NCI-H2029 (cell line): ENCODE measurements at regions not wholly inside any gene's neighbourhood (a gene's known extent, or its start where the extent isn't known, plus 50 kb on each side); places are given as distances from the start of the nearest gene placed in this dataset.
A peak's percentile ranks its signal among the peaks of the same experiment; 100 is the strongest.

Experiments used
- DNase-seq: peaks from one replicate; lab custom pipeline; 2025; lab: John Stamatoyannopoulos, UW

DNA sequence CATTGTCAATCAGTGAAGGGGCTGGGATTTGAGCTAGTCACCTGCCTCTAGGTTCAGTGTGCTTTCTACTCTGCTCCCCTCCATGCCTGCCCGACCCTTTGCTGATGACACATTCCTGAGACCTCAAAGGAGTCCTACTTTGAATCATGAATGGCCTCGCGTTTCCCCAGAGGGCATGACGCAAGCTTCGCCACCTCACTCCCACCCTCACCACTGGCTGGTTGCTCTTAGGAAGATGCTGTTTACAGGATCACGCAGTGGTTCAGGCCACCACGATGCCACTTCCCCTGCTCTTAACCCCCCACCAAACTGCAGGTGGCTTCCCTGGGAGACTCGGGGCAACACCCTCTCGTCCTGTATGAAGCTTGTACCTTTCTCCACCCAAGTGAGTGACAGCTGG, 62.9 kb upstream of the B3GAT1 start:
- DNase-seq, result no peak

DNA sequence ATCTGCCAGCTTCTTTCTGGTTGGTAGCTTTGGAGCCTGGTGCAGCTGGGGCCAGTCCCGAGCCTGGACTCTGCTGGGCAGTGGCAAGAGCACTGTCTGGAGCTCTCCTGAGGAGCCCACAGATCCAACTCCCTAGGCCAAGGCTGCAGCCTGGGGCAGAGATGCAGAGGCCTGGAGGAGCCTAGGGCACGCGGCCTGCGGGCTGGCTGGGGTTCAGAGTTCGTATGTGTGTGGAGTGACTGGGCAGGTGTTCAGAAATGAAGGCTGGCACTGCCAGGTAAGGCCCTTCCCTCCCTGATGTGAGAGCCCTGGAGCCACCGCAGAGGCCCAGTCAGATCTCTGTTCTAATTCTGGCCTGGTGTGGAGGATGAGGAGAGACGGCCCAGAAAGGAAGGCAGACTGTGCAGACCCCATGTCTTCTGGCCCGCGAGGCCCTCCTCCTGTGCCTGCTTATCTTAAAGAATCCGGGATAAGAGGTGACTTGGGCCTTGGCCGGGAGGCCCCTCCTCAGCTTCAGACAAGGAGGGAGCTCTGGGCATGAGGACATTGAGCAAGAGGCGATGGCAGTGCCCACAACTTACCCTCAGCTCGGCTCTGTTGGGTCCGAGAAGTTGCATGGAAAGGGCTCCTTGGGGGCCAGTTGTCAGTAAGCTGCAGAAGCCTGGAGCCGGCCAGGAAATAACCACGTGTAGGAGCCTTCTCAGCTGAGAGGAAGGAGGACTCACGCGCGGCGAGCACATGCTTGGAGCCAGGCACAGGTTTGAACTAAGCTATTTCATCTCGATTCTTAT, 62.2 kb upstream of the B3GAT1 start:
- no peak for DNase-seq

DNA sequence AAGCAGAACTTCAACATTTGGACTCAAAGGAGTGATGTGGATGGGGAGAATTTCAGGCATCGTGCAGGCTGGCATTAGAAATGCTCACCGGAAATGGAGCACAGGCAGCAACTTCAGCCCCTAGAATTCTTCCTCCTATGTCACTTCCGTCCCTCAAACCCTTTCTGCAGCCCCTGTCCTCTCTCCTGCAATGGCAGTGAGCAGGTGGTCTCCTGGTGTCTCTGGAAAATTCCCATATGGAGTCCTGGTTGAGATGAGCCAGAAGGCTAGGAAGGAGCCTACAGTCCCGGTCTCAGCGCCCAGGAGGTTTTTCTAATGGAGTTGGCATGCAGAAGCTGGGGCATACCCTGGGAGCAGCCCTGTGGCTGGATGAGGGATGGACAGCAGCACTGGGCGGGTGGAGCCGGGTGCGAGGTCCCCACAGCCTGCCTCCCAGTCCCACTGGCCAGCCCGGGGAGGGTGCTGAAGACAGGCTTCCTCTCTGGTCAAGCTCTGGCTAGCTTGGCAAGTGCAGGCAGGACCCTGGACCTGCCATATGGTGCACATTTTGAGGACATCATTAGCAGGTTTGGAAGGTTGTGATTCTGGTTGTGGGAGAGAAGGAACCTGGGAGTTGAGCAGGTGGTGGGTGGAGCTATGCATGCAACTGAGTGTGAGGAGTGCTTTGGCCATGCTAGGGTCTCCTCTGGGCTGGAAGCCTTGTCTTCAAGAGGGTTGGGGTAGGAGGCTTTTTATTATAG, 59.8 kb upstream of the B3GAT1 start:
- DNase-seq, result no peak

DNA sequence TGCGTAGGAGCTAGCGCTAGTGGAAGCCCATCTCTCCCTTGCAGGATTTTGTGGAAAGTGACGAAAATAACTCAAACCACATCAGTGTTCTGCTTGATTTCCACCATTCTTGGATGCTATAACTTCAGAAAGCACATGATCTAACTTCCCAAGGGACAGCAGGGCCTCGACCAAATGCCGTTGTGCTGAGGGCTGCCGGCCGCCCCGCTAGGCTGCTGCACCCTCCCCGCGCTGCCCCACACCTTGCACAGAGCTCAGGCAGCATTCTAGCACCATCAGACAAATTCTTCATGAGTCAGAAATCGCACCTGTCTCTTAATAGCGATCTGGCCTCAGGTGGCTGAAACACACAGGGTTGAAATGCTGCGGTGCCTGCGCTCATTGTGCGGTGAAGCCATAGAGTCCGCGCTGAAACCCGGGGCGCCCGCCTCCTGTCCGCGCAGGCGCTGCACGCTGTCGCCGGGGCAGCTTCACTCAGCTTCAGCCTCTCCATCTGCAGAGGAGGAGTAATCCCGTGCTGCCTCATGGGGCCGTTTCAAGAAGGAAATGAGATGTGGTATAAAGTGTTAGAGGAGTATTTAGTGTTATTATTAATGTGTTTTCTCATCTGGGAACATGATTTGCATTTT, 59.2 kb upstream of the B3GAT1 start:
- no peak for DNase-seq

DNA sequence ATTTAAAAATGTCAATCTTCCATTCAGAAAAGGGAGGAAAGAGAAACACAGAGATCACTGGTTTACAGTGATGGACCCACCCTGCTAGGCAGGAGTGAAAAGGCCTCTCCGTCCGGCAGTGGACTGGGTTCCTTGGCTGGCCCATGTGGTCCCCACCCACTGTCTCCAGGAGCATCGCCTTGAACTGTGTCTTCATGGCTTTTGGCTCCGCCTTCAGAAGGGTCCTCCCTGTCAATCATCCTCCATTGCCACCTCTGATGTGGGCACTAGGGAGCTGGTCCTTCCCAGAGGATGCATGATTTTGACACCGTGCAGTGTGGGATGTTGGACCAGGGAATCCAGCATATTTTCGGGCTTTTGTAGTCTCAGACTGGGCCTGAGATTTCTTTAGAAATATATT, 58.2 kb upstream of the B3GAT1 start:
- no peak for DNase-seq

DNA sequence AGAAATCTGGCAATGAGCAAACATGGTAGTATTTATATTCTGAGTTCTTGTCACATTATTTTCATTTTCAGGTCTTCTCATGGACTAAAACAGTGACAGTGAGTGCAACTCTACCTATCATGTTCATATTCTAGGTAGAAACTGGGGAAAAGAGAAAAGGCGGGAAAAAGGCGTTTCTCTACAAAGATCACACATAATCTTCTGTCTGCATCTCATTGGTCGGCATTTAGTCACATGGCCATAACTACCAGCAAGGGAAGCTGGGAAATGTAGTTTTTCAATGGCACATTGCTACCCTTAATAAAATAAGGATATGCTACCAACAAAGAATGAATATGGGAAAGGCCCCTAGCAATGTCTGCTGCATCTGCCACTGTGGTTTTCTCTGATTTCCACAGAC, 57.6 kb upstream of the B3GAT1 start:
- peak; percentile 11 for DNase-seq

DNA sequence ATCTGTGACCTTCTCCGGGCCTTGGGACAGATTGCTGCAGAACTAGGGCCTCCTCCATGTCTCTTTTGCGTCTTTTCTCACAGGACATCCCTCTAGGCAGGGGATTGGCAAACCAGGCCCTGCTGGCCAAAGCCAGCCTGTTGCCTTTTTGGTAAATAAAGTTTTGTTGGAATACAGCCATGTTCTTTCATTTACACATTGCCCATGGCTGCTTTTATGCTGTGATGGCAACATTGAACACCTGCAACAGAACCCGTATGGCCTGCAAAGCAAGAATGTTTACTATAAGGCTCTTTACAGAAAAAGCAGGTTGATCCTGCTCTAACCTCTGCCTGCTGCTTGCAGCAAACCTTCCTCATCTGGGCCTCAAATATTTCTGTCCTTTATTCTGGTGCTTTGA, 56.8 kb upstream of the B3GAT1 start:
- peak; percentile 18 for DNase-seq

DNA sequence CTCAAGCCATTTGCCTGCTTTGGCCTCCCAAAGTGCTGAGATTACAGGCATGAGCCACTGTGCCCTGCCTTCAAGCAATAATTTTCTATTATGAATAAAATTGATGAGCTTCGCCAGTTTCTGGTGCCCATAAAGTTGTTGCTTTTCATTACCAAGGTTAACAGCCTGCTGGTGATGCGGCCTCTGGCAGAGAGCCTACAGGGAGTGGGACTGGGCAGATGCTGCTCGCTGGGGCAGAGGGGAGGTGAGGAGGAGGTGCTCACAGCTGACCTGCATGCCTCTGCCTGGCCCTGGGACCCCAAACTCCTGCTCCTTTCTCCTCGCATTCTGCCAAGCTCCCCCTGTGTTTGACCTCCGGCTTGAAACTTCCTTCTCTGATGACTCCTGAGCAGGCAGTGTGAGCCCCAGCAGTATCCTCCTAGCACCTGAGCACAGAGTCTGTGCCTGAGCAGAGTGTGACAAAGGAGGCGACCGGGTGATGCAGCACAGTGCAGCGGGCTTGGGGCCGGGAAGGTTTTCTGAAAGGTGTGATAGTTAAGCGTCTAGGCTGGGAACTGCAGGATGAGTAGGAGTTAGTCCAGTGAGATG, 56.1 kb upstream of the B3GAT1 start:
- DNase-seq, result no peak

DNA sequence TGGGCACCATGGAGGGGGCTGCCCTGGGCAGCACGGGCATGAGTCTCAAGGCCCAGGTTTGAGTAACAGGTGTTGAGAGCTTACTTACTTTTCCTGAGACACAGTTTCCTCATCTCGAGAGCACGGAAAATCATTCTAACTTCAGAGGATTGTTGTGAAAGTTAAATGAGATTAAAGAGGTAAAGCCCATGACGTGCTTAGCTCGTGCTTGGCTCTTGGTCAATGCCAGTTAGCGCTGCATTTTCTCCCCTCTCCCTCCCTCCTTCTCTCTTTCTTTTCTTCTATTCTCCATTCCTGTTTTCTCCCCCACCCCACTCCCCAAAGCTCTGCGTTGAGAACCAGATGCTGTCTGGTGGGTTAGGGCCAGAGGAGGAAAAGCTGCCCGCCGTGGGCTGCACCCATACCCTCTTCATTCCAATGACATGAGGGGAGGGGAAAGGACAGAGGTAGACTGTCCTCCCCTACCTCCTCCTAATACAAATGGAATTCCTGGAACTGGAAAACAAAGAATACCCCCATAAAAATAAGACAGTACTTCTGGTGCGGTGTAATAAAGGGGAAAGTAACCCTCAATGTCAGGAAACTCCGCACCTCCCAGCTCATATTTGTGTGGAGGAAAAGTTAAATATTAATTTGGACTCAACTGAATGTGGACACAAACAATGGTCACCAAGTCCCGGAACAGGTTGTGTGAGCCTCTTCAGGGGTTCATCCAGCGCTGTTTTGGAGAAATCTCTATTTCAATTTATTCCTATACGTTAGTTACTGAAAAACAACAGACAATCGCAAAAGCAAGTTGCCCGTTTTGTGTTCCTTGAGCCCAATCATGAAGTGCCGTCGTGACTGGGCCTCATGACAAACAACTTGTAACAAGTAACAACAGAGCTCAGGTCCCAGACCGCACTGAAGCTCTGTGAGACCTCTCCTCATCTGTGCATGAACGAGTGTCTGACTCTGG, 54.8 kb upstream of the B3GAT1 start:
- DNase-seq, result no peak

DNA sequence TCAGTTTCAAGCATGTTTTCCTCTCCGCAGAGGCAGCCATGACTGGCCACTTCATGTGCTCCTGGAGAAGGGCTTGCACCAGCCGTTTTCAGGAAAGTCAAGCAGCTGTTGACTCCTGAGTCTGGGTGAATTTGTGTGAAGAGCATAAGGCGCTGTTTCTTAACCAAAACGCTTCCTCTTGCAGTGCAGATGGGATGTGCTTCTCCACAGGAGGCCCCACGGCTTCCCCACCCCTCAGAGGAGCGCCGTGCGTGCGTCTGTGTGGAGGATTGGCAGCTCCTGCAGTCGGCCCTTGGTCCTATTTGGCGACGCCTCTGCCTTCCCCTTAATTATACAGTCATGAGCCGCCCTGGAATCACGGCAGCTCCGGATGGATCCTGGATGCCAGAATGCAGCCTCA, 54.1 kb upstream of the B3GAT1 start:
- DNase-seq, result no peak

DNA sequence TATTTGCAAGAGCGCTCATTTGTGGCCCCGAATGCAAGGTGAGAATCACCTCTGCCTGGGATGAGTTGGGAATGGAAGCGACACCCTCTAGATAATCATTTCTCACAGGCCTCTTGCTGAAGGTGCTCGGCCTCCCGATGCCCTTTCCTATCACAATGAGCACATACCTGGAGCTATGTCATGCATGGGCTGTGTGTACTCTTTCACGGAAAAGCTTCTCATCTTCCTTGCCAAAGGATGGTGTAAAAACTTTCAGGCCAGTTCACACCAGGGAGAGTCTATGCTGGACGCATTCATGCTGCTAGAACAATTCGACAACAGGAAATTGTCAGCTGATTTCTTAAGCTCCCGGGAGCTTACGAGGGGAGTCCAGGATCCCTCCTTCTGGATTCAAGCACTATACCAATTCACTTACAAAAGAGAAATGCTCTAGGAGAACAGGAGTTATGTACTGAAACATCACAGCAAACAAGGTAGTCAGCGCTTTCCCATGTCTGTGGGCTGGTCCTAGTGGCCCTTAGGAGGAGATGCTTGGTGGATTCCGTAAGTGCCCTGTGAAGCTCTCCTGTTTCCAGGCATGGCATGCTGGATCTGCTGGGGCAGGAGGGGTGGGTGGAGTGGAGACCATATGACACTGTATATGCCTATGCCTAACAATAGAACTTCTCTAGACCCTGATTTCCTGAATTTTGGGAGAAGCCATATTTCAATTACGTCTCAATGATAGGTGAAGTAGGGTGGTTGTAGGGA, 53.1 kb upstream of the B3GAT1 start:
- no peak for DNase-seq

DNA sequence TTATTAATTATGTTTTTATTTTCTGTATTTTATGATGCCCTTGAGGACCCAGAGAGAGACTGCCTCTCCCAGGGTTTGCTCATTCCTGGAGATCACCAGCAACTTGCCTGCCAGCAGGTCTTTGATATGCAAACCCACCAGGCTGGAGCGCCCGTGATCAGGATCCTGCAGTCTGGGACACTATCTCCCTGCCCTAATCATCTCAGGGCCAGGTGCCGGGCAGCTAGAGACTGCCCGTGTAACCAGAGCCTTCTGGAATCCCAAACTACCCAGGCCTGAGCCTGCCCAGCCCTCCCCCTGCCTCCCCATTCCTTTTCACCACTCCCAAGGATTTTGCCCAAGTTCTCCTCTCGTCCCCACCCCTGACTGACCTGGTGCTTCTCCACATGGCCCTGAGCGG, 52.2 kb upstream of the B3GAT1 start:
- DNase-seq, result no peak

DNA sequence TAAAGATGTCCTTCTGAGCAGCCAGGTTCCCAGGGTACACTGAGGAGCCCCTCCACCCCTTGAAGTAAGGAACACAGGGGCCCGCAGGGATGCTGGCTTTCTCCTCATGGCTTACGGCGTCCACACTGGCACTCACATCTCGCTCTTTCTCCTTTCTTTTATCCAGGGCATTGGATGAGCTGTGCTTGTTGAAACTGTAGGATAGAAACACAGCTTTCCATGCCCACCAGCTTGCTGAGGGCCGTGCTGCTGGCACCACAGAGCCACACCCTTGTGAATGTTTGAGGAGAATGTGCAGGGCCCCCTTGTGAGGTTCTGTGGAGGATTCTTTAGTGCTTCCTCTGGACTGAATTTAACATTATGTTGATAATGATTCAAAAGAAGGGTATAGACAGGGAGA, 51.7 kb upstream of the B3GAT1 start:
- no peak for DNase-seq
